Testis (tissue), 2 donors: ENCODE measurements at regions not wholly inside any gene's neighbourhood (a gene's known extent, or its start where the extent isn't known, plus 50 kb on each side); places are given as distances from the start of the nearest gene placed in this dataset.

ENCODE experiments used
- CTCF ChIP-seq, 3 experiments: fragments of 450-650 bp in 2 of 3; fragments of 200-600 bp in 1 of 3; sonication (generic) in 1 of 3; IDR thresholded peaks; one replicate each; pipeline ENCODE4 v1.5.1; 2016 to 2019; ENCODE audit warnings: antibody characterized with exemption in 3 of 3, mild to moderate bottlenecking in 2 of 3, moderate library complexity in 1 of 3
- POLR2A ChIP-seq: fragments of 450-650 bp; IDR thresholded peaks from one replicate; pipeline ENCODE4 v1.6.1; 2017; ENCODE audit warnings: antibody characterized with exemption, mild to moderate bottlenecking, moderate library complexity

GRCh38 chr6:2502998-2503674 lies 247.6 kb downstream of the MYLK4 start:
- TF ChIP-seq CTCF (IDR thresholded peaks at IDR 0.05): no peak
- no peak for TF ChIP-seq POLR2A
